ENCODE measurements at regions not wholly inside any gene's neighbourhood (a gene's known extent, or its start where the extent isn't known, plus 50 kb on each side); places are given as distances from the start of the nearest gene placed in this dataset.
A peak's percentile ranks its signal among the peaks of the same experiment; 100 is the strongest.

- Histone ChIP-seq H3K27me3 (replicated peaks; ENCODE audit: control insufficient read depth, insufficient read depth, low read length) (no peaks in the 10 kb centered on the region), H3K9me3 (ENCODE audit: control insufficient read depth, low read length) (peaks cover 28% of the 10 kb centered on the region), H3K36me3 (ENCODE audit: control insufficient read depth, insufficient read depth, low read length, severe bottlenecking) (no peaks in the 10 kb centered on the region), H3K9ac (ENCODE audit: low read length) (no peak overlapping the region), H3K4me3 (ENCODE audit: low read length) (no peak overlapping the region), H3K4me1 (ENCODE audit: control insufficient read depth, insufficient read depth, low read length) (no peaks in the 10 kb centered on the region)
- DNase-seq (ENCODE audit: low read depth), result peak; percentile 73
Observed at GRCh38 chr11:88231894-88232482, 56.7 kb upstream of the RAB38 start.

- no peaks in the 10 kb centered on the region for H3K27me3 ChIP-seq (replicated peaks; ENCODE audit: control insufficient read depth, insufficient read depth, low read length)
- H3K4me3 ChIP-seq (ENCODE audit: low read length), result no peak overlapping the region
- no peaks in the 10 kb centered on the region for H3K36me3 ChIP-seq (ENCODE audit: control insufficient read depth, insufficient read depth, low read length, severe bottlenecking)
- DNase-seq (ENCODE audit: low read depth), result no peak
- H3K9ac ChIP-seq (ENCODE audit: low read length), result no peak overlapping the region
- no peaks in the 10 kb centered on the region for H3K4me1 ChIP-seq (ENCODE audit: control insufficient read depth, insufficient read depth, low read length)
- peaks cover 41% of the 10 kb centered on the region for H3K9me3 ChIP-seq (ENCODE audit: control insufficient read depth, low read length)
Observed at GRCh38 chr11:88229303-88229702, 54.1 kb upstream of the RAB38 start.

Measured in adipocyte (in vitro differentiated cells).